DND-41 (cell line): ENCODE measurements at regions not wholly inside any gene's neighbourhood (a gene's known extent, or its start where the extent isn't known, plus 50 kb on each side); places are given as distances from the start of the nearest gene placed in this dataset.

Experiments used
- EZH2 ChIP-seq: IDR thresholded peaks from 3 replicates; pipeline ENCODE4 v1.6.1; 2012; ENCODE audit warnings: borderline replicate concordance, low read depth, mild to moderate bottlenecking, moderate library complexity, low read length, inconsistent platforms; ENCODE audit not compliant: severe bottlenecking
- TF ChIP-seq, protein P1 (sequence below): IDR thresholded peaks from 2 replicates; pipeline ENCODE4 v1.5.1; 2012; ENCODE audit warnings: borderline replicate concordance, low read length, moderate library complexity, mild to moderate bottlenecking; ENCODE audit not compliant: poor library complexity, severe bottlenecking; ENCODE audit errors: extremely low read depth

DNA sequence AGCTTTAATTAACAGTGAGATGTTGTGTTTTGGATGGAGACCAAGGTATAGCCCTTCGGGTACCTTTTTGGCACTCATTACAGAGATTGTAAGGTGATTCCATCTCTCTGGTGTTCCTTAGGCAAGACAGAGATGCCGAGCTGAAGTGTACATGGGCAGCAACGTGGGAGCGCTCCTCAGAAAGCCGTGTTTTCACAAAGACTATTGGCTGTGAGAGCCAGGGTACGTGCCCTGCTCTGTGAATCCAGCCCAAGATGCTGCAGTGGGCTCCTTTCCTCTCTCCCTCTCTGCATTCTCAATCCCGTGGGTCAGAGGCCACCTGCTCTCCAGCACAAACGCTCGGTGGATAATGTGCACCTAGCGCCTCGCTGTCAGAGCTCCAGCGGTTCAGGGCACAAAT, 203.0 kb upstream of the EPHA4 start:
- TF ChIP-seq, protein P1, sequence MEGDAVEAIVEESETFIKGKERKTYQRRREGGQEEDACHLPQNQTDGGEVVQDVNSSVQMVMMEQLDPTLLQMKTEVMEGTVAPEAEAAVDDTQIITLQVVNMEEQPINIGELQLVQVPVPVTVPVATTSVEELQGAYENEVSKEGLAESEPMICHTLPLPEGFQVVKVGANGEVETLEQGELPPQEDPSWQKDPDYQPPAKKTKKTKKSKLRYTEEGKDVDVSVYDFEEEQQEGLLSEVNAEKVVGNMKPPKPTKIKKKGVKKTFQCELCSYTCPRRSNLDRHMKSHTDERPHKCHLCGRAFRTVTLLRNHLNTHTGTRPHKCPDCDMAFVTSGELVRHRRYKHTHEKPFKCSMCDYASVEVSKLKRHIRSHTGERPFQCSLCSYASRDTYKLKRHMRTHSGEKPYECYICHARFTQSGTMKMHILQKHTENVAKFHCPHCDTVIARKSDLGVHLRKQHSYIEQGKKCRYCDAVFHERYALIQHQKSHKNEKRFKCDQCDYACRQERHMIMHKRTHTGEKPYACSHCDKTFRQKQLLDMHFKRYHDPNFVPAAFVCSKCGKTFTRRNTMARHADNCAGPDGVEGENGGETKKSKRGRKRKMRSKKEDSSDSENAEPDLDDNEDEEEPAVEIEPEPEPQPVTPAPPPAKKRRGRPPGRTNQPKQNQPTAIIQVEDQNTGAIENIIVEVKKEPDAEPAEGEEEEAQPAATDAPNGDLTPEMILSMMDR = no peak
- TF ChIP-seq EZH2 = no peak
